ENCODE measurements at regions not wholly inside any gene's neighbourhood (a gene's known extent, or its start where the extent isn't known, plus 50 kb on each side); places are given as distances from the start of the nearest gene placed in this dataset.

DNA sequence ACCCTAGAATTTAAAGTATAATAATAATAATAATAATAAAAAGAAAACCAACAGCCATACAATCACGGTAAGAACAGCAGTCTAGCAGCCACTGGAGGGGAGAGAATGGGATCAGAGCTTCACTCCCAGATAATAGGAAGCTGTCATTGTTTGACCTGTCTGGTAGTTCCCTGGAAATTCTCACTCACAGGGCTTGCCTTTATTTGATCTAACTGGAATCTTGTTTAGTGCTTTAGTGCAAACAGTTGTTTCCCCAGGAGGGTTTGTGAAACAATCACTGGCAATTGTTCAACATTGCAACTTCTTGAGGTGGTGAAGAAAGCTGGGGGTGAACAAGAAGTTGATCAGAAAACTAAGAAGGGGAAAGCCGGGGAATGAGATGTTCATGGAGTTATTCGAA, 68.7 kb upstream of the PTCSC3 start:
- peaks cover 4% of the 10 kb centered on the region for H3K27me3 Mint-ChIP-seq (ENCODE audit: insufficient read depth)
- intact Hi-C loops (cut with micrococcal nuclease) = no loop called here
- no peaks in the 10 kb centered on the region for H3K4me1 Mint-ChIP-seq (ENCODE audit: low read depth)
- no peak overlapping the region for H3K4me3 Mint-ChIP-seq
- H3K36me3 Mint-ChIP-seq (ENCODE audit: low read depth) = no peaks in the 10 kb centered on the region
- no peaks in the 10 kb centered on the region for H3K9me3 Mint-ChIP-seq
- no peak overlapping the region for H3K27ac Mint-ChIP-seq
- no peak for DNase-seq (ENCODE audit: low spot score)

DNA sequence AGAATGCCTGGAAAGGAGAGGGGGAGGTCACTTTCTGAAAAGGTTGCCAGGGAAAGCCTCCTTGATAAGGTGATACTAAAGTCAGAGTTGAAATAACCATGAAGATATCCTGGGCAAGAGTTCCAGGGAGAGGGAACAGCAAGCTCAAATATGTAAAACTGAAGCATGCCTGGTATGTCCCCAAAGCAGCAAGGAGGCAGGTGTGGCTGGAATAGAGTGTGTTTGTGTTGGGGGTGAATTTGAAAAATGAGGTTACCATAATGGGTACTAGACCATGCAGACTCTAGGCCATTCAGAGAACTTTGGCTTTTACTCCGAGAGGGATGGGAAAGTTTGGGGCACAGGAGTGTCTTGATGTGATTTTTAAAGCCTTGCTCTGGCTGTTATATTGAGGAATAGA, 66.7 kb upstream of the PTCSC3 start:
- no peaks in the 10 kb centered on the region for H3K9me3 Mint-ChIP-seq
- intact Hi-C loops (cut with micrococcal nuclease) = no loop called here
- DNase-seq (ENCODE audit: low spot score) = no peak
- H3K27ac Mint-ChIP-seq = no peak overlapping the region
- H3K4me1 Mint-ChIP-seq (ENCODE audit: low read depth) = no peaks in the 10 kb centered on the region
- H3K4me3 Mint-ChIP-seq = no peak overlapping the region
- no peaks in the 10 kb centered on the region for H3K36me3 Mint-ChIP-seq (ENCODE audit: low read depth)
- peaks cover 4% of the 10 kb centered on the region for H3K27me3 Mint-ChIP-seq (ENCODE audit: insufficient read depth)

DNA sequence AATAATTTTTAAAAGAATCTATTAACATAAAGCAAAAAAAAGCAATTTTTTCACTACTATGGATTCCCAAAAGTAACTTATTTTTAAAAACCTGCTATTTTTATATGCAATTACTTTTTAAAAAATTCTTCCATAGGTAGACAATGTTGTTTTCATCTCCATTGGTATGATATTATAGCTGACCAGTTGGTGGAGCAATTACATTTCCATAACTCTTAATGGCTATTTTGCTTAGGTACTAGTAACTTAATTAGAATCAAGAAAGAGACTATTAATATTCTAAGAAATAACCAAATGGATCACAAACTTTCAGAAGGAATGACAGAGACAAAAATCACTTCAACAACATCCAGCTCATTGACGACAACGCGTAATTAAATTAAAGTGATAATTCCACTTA, 64.7 kb upstream of the PTCSC3 start:
- Mint-ChIP-seq H3K27ac (no peak overlapping the region), H3K9me3 (no peaks in the 10 kb centered on the region), H3K4me1 (ENCODE audit: low read depth) (no peaks in the 10 kb centered on the region), H3K36me3 (ENCODE audit: low read depth) (no peaks in the 10 kb centered on the region), H3K27me3 (ENCODE audit: insufficient read depth) (peaks cover 4% of the 10 kb centered on the region), H3K4me3 (no peak overlapping the region)
- DNase-seq (ENCODE audit: low spot score) = no peak
- intact Hi-C loops (cut with micrococcal nuclease) = loop anchor here (1.0 kb wide), 1 partner anchor 133 kb away; no protein-coding TSS in a partner anchor

DNA sequence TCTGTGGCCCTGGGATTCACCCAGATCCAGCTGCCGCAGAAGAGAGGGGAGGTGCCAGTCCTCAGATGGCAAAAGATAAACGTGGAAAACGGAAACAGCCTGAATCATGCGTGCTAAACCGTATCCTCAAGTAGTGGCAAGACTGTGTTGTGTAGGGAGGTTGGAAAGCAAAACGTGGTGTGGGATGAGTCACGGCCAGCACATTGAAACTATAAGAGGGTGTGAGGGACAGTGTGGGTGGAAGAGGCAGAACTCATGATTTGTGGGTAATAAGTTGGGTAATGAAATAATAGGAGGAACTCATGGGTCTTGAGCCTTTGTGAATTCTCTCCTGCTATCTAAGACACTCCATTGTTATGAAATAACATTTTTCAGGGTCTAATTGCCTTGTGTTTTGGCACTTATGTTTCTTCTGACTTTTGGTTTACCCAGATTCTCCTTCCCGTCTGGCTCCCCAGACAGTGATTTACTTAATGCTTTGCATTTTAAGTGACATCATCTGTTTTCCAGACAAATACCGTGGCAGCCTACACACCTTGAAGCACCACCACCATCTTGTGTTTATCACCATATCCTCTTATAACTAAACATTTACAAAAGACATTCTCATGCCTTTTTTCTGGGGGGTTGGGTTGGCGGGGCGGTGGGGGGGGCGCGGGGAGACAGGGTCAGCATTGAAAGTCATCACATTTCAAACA, 62.3 kb upstream of the PTCSC3 start:
- Mint-ChIP-seq H3K27me3 (ENCODE audit: insufficient read depth) (no peaks in the 10 kb centered on the region), H3K9me3 (no peaks in the 10 kb centered on the region), H3K27ac (no peak overlapping the region), H3K4me1 (ENCODE audit: low read depth) (no peaks in the 10 kb centered on the region), H3K4me3 (no peak overlapping the region), H3K36me3 (ENCODE audit: low read depth) (no peaks in the 10 kb centered on the region)
- DNase-seq (ENCODE audit: low spot score) = no peak
- intact Hi-C loops (cut with micrococcal nuclease) = no loop called here

DNA sequence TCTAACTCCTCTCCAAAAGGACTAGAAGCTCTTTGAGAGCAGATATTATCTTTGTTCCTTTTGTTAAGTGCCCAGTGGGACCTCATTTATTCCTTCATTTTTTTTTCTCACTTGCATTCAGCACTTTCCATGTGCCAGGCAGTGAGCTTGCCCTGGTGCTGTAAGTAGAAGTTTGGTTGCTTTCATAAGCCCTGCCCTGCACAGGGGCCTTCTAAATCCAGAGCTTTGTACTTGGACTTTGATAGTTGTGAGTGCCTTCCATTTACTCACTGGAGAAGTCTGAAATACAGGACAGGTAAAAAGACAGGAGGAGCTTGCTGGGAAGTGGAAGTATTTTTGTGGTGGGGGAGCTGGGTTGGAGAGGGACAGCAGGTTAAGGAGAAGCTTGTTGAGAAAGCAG, 56.7 kb upstream of the PTCSC3 start:
- peaks cover 1% of the 10 kb centered on the region for H3K27me3 Mint-ChIP-seq (ENCODE audit: insufficient read depth)

DNA sequence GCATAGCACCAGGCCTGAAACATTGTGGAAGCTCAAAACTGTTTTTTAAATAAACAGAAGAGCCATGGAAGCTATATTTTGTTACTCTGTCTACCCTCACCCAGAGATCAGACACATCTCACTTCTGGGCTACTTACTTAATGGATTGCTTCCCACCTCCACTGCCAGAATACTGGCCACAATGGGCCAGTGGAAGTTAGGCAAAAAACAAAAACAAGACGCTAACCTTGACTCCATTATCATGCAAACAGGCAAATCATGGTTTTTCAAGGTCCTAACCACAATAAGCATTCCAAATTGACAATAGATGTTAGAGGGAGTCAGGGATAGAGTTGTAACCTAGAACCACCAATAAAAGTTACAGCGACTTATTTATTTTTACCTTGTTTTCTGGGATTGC, 52.7 kb upstream of the PTCSC3 start:
- Mint-ChIP-seq H3K36me3 (ENCODE audit: low read depth) (no peaks in the 10 kb centered on the region), H3K9me3 (no peaks in the 10 kb centered on the region), H3K27ac (no peak overlapping the region), H3K4me1 (ENCODE audit: low read depth) (no peaks in the 10 kb centered on the region), H3K27me3 (ENCODE audit: insufficient read depth) (peaks cover 3% of the 10 kb centered on the region), H3K4me3 (no peak overlapping the region)
- intact Hi-C loops (cut with micrococcal nuclease) = no loop called here
- no peak for DNase-seq (ENCODE audit: low spot score)

More for the DNA sequence above, 56.7 kb upstream of the PTCSC3 start:
- no peak for DNase-seq (ENCODE audit: low spot score)
- Mint-ChIP-seq H3K9me3 (no peaks in the 10 kb centered on the region), H3K27ac (no peak overlapping the region), H3K4me3 (no peak overlapping the region), H3K36me3 (ENCODE audit: low read depth) (no peaks in the 10 kb centered on the region), H3K4me1 (ENCODE audit: low read depth) (no peaks in the 10 kb centered on the region)
- intact Hi-C loops (cut with micrococcal nuclease) = no loop called here

DNA sequence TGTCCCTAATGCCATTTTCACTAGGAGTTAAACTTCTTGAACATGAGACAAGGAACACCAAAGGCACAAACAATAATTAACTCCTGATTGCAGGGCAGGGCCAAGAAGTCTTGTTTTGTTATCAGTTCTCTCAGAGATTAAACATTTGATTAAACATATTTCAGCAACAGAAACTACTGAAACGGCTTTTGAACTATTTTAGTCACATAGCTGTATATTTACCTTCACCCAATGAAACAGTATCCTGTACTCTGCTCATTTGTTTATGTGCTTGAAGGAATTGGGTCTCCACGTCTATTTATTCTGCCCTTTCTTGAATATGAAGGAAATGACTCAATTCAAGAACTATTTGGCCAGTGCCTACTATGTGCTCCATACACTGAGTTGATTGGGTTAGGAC, 51.3 kb upstream of the PTCSC3 start:
- Mint-ChIP-seq H3K4me1 (ENCODE audit: low read depth) (no peaks in the 10 kb centered on the region), H3K9me3 (no peaks in the 10 kb centered on the region), H3K36me3 (ENCODE audit: low read depth) (no peaks in the 10 kb centered on the region), H3K4me3 (no peak overlapping the region), H3K27me3 (ENCODE audit: insufficient read depth) (peaks cover 2% of the 10 kb centered on the region), H3K27ac (no peak overlapping the region)
- intact Hi-C loops (cut with micrococcal nuclease) = no loop called here
- DNase-seq (ENCODE audit: low spot score) = no peak

DNA sequence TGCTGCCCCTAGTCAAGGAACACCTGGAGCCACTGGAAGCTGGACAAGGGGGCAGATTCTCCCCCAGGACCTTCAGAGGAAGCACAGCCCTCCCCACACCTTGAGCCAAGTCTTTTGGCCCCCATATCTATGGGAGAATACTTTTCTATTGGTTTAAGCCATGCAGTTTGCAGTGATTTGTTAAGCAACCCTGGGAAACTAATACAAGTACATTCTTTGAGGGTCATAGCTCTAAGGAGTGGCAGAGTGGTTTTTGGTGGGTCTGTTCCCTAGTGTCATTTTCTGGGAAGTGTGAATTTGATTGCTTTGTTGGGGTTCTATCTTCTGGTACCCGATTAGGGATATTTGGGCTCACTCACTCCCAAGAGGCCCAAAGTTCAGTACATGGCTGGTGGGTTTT, 50.8 kb upstream of the PTCSC3 start:
- Mint-ChIP-seq H3K36me3 (ENCODE audit: low read depth) (no peaks in the 10 kb centered on the region), H3K4me3 (no peak overlapping the region), H3K4me1 (ENCODE audit: low read depth) (no peaks in the 10 kb centered on the region), H3K27ac (no peak overlapping the region), H3K27me3 (ENCODE audit: insufficient read depth) (peaks cover 3% of the 10 kb centered on the region), H3K9me3 (no peaks in the 10 kb centered on the region)
- intact Hi-C loops (cut with micrococcal nuclease) = no loop called here
- no peak for DNase-seq (ENCODE audit: low spot score)

Measured in activated T-helper 1 cell treated with anti-CD3 and anti-CD28 coated beads, Interleukin-12 subunit alpha, Interleukin-12 subunit beta, Interleukin-2, Interleukin-4 antibody, amounts not matched to agents 30 ng/mL and 10 ng/mL and 1 ng/mL, durations not matched to agents 14 hours and 24 hours and 36 hours (primary cell).